ENCODE measurements at regions not wholly inside any gene's neighbourhood (a gene's known extent, or its start where the extent isn't known, plus 50 kb on each side); places are given as distances from the start of the nearest gene placed in this dataset.

GRCh38 chr11:113538451-113539412 is 63.5 kb upstream of the DRD2 start:
- no peak for TF ChIP-seq CTCF (IDR thresholded peaks at IDR 0.05; ENCODE audit: extremely low read depth, insufficient read depth, missing control alignments)
- DNase-seq (ENCODE audit: low spot score): no peak
- in situ Hi-C loops (cut with MboI; ENCODE audit: low pct_unique_long_range_greater_than_20kb, low sequenced_read_pairs, unreplicated experiment): loop anchor here (10.0 kb wide), 1 partner anchor 234 kb away; no protein-coding TSS in a partner anchor

GRCh38 chr11:113534625-113535024 is 59.4 kb upstream of the DRD2 start:
- in situ Hi-C loops (cut with MboI; ENCODE audit: low pct_unique_long_range_greater_than_20kb, low sequenced_read_pairs, unreplicated experiment): loop anchor here (10.0 kb wide), 1 partner anchor 230 kb away; no protein-coding TSS in a partner anchor
- no peak for DNase-seq (ENCODE audit: low spot score)
- TF ChIP-seq CTCF (IDR thresholded peaks at IDR 0.05; ENCODE audit: extremely low read depth, insufficient read depth, missing control alignments): no peak

- in situ Hi-C loops (cut with MboI; ENCODE audit: low pct_unique_long_range_greater_than_20kb, low sequenced_read_pairs, unreplicated experiment): loop anchor here (10.0 kb wide), 1 partner anchor 229 kb away; no protein-coding TSS in a partner anchor
- no peak for DNase-seq (ENCODE audit: low spot score)
- no peak for TF ChIP-seq CTCF (IDR thresholded peaks at IDR 0.05; ENCODE audit: extremely low read depth, insufficient read depth, missing control alignments)
Measured at GRCh38 chr11:113533425-113533698, 58.2 kb upstream of the DRD2 start.

- in situ Hi-C loops (cut with MboI; ENCODE audit: low pct_unique_long_range_greater_than_20kb, low sequenced_read_pairs, unreplicated experiment): loop anchor here (10.0 kb wide), 1 partner anchor 228 kb away; no protein-coding TSS in a partner anchor
- DNase-seq (ENCODE audit: low spot score): peak; percentile 53
- peak; percentile 76 for TF ChIP-seq CTCF (IDR thresholded peaks at IDR 0.05; ENCODE audit: extremely low read depth, insufficient read depth, missing control alignments)
Measured at GRCh38 chr11:113532697-113533424, 57.7 kb upstream of the DRD2 start.

- TF ChIP-seq CTCF (IDR thresholded peaks at IDR 0.05; ENCODE audit: extremely low read depth, insufficient read depth, missing control alignments): no peak
- DNase-seq (ENCODE audit: low spot score): no peak
- in situ Hi-C loops (cut with MboI; ENCODE audit: low pct_unique_long_range_greater_than_20kb, low sequenced_read_pairs, unreplicated experiment): loop anchor here (10.0 kb wide), 1 partner anchor 227 kb away; no protein-coding TSS in a partner anchor
Measured at GRCh38 chr11:113531575-113532451, 56.6 kb upstream of the DRD2 start.

- no peak for TF ChIP-seq CTCF (IDR thresholded peaks at IDR 0.05; ENCODE audit: extremely low read depth, insufficient read depth, missing control alignments)
- DNase-seq (ENCODE audit: low spot score): no peak
- in situ Hi-C loops (cut with MboI; ENCODE audit: low pct_unique_long_range_greater_than_20kb, low sequenced_read_pairs, unreplicated experiment): loop anchor here (10.0 kb wide), 1 partner anchor 226 kb away; no protein-coding TSS in a partner anchor
Measured at GRCh38 chr11:113531083-113531482, 55.9 kb upstream of the DRD2 start.
